H9 (cell line): ENCODE measurements at regions not wholly inside any gene's neighbourhood (a gene's known extent, or its start where the extent isn't known, plus 50 kb on each side); places are given as distances from the start of the nearest gene placed in this dataset.

Source experiments
- DNase-seq: peaks from one replicate; pipeline ENCODE4 v3.0.0-alpha.2; 2017
- H2AFZ ChIP-seq: one replicate; pipeline ENCODE4 v1.6.1; 2013; ENCODE audit warnings: mild to moderate bottlenecking, low read length, control low read depth, moderate library complexity
- H2AK5ac ChIP-seq: 2 replicates; pipeline ENCODE4 v1.6.1; 2013; ENCODE audit warnings: low read length, control low read depth, mixed read lengths; ENCODE audit not compliant: insufficient read length
- H2BK120ac ChIP-seq: one replicate; pipeline ENCODE4 v1.6.1; 2013; ENCODE audit warnings: low read depth, mild to moderate bottlenecking, low read length, control low read depth, inconsistent platforms; ENCODE audit not compliant: poor library complexity, severe bottlenecking
- H2BK12ac ChIP-seq: 2 replicates; pipeline ENCODE4 v1.6.1; 2013; ENCODE audit warnings: low read length, control low read depth, mixed read lengths, low read depth; ENCODE audit not compliant: insufficient read length
- H2BK15ac ChIP-seq: 2 replicates; pipeline ENCODE4 v1.6.1; 2013; ENCODE audit warnings: low read depth, low read length, control low read depth
- H2BK20ac ChIP-seq: one replicate; pipeline ENCODE4 v1.6.1; 2013; ENCODE audit warnings: low read depth, mild to moderate bottlenecking, low read length, control low read depth, inconsistent platforms; ENCODE audit not compliant: poor library complexity, severe bottlenecking
- H2BK5ac ChIP-seq: 2 replicates; pipeline ENCODE4 v1.6.1; 2013; ENCODE audit warnings: low read length, control low read depth, mixed read lengths; ENCODE audit not compliant: insufficient read length
- H3K14ac ChIP-seq: 2 replicates; pipeline ENCODE4 v1.6.1; 2013; ENCODE audit warnings: low read length, control low read depth; ENCODE audit not compliant: insufficient read depth
- H3K18ac ChIP-seq: 2 replicates; pipeline ENCODE4 v1.6.1; 2013; ENCODE audit warnings: low read depth, mild to moderate bottlenecking, mixed read lengths, low read length, control low read depth; ENCODE audit not compliant: insufficient read length
- H3K23ac ChIP-seq: 2 replicates; pipeline ENCODE4 v1.6.1; 2013; ENCODE audit warnings: low read length, control low read depth, mixed read lengths, low read depth; ENCODE audit not compliant: insufficient read length
- H3K23me2 ChIP-seq: 2 replicates; pipeline ENCODE4 v1.6.1; 2013; ENCODE audit warnings: low read depth, mild to moderate bottlenecking, mixed read lengths, low read length, control low read depth; ENCODE audit not compliant: insufficient read length, poor library complexity, severe bottlenecking
- H3K27ac ChIP-seq: 2 replicates; pipeline ENCODE4 v1.5.1; 2013; ENCODE audit warnings: low read length, control low read depth, mixed read lengths, low read depth; ENCODE audit not compliant: insufficient read length
- H3K27me3 ChIP-seq: 2 replicates; pipeline ENCODE4 v1.6.1; 2013; ENCODE audit warnings: low read length, control low read depth, inconsistent platforms; ENCODE audit not compliant: insufficient read depth
- H3K4ac ChIP-seq: 2 replicates; pipeline ENCODE4 v1.6.1; 2013; ENCODE audit warnings: low read depth, mild to moderate bottlenecking, control low read depth, inconsistent platforms, low read length, moderate library complexity
- H3K4me1 ChIP-seq: 2 replicates; pipeline ENCODE4 v1.6.1; 2013; ENCODE audit warnings: low read length, control low read depth, inconsistent platforms; ENCODE audit not compliant: insufficient read depth
- H3K4me2 ChIP-seq: 2 replicates; pipeline ENCODE4 v1.6.1; 2013; ENCODE audit warnings: low read length, control low read depth, mixed read lengths; ENCODE audit not compliant: insufficient read length, insufficient read depth
- H3K56ac ChIP-seq: 2 replicates; pipeline ENCODE4 v1.6.1; 2013; ENCODE audit warnings: low read depth, mild to moderate bottlenecking, mixed read lengths, low read length, control low read depth; ENCODE audit not compliant: insufficient read length
- H3K79me1 ChIP-seq: 2 replicates; pipeline ENCODE4 v1.6.1; 2013; ENCODE audit warnings: low read depth, mild to moderate bottlenecking, moderate library complexity, low read length, control low read depth, inconsistent platforms; ENCODE audit not compliant: insufficient read depth, poor library complexity, severe bottlenecking
- H3K79me2 ChIP-seq: 2 replicates; pipeline ENCODE4 v1.6.1; 2013; ENCODE audit warnings: low read length, control low read depth, inconsistent platforms; ENCODE audit not compliant: insufficient read depth
- H3K9ac ChIP-seq: 2 replicates; pipeline ENCODE4 v1.6.1; 2013; ENCODE audit warnings: low read length, control low read depth, mixed read lengths; ENCODE audit not compliant: insufficient read length; ENCODE audit errors: extremely low read depth
- H3K9me3 ChIP-seq: one replicate; pipeline ENCODE4 v1.6.1; 2013; ENCODE audit warnings: low read depth, low read length, inconsistent platforms; ENCODE audit not compliant: control insufficient read depth
- H3T11ph ChIP-seq: one replicate; pipeline ENCODE4 v1.6.1; 2013; ENCODE audit warnings: mild to moderate bottlenecking, low read length, control low read depth, inconsistent platforms
- H4K20me1 ChIP-seq: one replicate; pipeline ENCODE4 v1.6.1; 2013; ENCODE audit not compliant: control insufficient read depth, insufficient read length, insufficient read depth
- H4K5ac ChIP-seq: 2 replicates; pipeline ENCODE4 v1.6.1; 2013; ENCODE audit warnings: low read depth, mild to moderate bottlenecking, mixed read lengths, low read length, control low read depth; ENCODE audit not compliant: insufficient read length
- H4K8ac ChIP-seq: replicated peaks from 2 replicates; pipeline ENCODE4 v1.6.1; 2013; ENCODE audit warnings: low read length, control low read depth, mixed read lengths, low read depth; ENCODE audit not compliant: insufficient read length
- H4K91ac ChIP-seq: 2 replicates; pipeline ENCODE4 v1.6.1; 2013; ENCODE audit warnings: low read depth, mild to moderate bottlenecking, moderate library complexity, mixed read lengths, low read length, control low read depth; ENCODE audit not compliant: insufficient read length
- H3K27ac Mint-ChIP-seq, 3 experiments: 2 replicates in 2 of 3; 3 replicates in 1 of 3; pipeline ENCODE4 v1.8.0; 2020 to 2021; ENCODE audit warnings: mixed read lengths in 3 of 3, mild to moderate bottlenecking in 1 of 3, moderate library complexity in 1 of 3
- H3K27me3 Mint-ChIP-seq: 2 replicates; pipeline ENCODE4 v1.8.0; 2021; ENCODE audit warnings: low read depth, mild to moderate bottlenecking, moderate library complexity, mixed read lengths
- H3K36me3 Mint-ChIP-seq, 3 experiments: 2 replicates in 2 of 3; 3 replicates in 1 of 3; pipeline ENCODE4 v1.8.0; 2020 to 2021; ENCODE audit warnings: low read depth in 3 of 3, mixed read lengths in 3 of 3; ENCODE audit not compliant: insufficient read depth in 1 of 3
- H3K4me1 Mint-ChIP-seq, 2 experiments: 2 replicates each; pipeline ENCODE4 v1.8.0; 2020; ENCODE audit warnings: mixed read lengths in 2 of 2
- H3K4me3 Mint-ChIP-seq, 2 experiments: 2 replicates in 1 of 2; 3 replicates in 1 of 2; pipeline ENCODE4 v1.8.0; 2020 to 2021; ENCODE audit warnings: mild to moderate bottlenecking in 2 of 2, mixed read lengths in 2 of 2, moderate library complexity in 1 of 2
- H3K9me3 Mint-ChIP-seq, 2 experiments: 2 replicates in 1 of 2; 3 replicates in 1 of 2; pipeline ENCODE4 v1.8.0; 2020; ENCODE audit warnings: mild to moderate bottlenecking in 2 of 2, mixed read lengths in 2 of 2, moderate library complexity in 1 of 2
- WGBS: extraction: QIAGEN DNeasy Blood & Tissue Kit; methylation state at CpG from one replicate; pipeline ENCODE4 v1.1.7; 2013; ENCODE audit warnings: missing lambda C conversion rate, low lambda C conversion rate, mixed read lengths; ENCODE audit not compliant: insufficient read length; ENCODE audit errors: extremely low coverage; 5-methylcytosine and 5-hydroxymethylcytosine counted together
- TF ChIP-seq, protein P1 (sequence below): fragments of 200-600 bp; sonication (generic); conservative IDR thresholded peaks from 3 replicates; pipeline ENCODE4 v1.8.0; 2021; ENCODE audit warnings: antibody characterized with exemption, mild to moderate bottlenecking

DNA sequence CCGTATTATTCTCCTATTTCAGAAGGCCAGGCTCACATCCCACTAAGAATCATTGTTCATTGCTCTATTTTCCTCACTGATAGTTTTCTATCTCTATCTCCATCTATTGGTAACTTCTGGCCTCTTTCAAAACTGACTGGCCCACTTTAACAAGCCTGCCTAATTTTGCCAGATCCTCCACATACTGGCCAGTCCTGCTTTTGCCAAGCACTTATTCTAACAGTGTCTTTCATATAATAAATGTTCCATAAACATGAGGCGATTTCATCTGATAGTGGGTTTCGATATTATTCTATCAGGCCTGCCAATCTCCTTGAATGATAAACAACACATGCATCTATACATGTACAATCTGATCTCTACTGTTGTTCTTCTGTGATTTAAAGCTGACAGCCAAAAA lies 125.9 kb upstream of the KCNH7 start:
- no peaks in the 10 kb centered on the region for H3K27me3 ChIP-seq
- H2BK120ac ChIP-seq: no peak overlapping the region
- H2BK5ac ChIP-seq: no peak overlapping the region
- no peak overlapping the region for H3K56ac ChIP-seq
- Mint-ChIP-seq H3K36me3 (no peaks in the 10 kb centered on the region), H3K4me1 (no peaks in the 10 kb centered on the region), H3K9me3 (peaks cover 0 to 4% of the 10 kb centered on the region in 2 experiments; a peak in 3 of 5 replicates), H3K4me3 (no peak overlapping the region), H3K27me3 (no peaks in the 10 kb centered on the region), H3K27ac (no peak overlapping the region)
- no peak overlapping the region for H3K14ac ChIP-seq
- WGBS: no CpG with 5 or more reads among the region's 3 CpGs
- H3K4me1 ChIP-seq: no peaks in the 10 kb centered on the region
- no peak overlapping the region for H3T11ph ChIP-seq
- H4K91ac ChIP-seq: no peak overlapping the region
- TF ChIP-seq, protein P1, sequence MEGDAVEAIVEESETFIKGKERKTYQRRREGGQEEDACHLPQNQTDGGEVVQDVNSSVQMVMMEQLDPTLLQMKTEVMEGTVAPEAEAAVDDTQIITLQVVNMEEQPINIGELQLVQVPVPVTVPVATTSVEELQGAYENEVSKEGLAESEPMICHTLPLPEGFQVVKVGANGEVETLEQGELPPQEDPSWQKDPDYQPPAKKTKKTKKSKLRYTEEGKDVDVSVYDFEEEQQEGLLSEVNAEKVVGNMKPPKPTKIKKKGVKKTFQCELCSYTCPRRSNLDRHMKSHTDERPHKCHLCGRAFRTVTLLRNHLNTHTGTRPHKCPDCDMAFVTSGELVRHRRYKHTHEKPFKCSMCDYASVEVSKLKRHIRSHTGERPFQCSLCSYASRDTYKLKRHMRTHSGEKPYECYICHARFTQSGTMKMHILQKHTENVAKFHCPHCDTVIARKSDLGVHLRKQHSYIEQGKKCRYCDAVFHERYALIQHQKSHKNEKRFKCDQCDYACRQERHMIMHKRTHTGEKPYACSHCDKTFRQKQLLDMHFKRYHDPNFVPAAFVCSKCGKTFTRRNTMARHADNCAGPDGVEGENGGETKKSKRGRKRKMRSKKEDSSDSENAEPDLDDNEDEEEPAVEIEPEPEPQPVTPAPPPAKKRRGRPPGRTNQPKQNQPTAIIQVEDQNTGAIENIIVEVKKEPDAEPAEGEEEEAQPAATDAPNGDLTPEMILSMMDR: no peak
- no peaks in the 10 kb centered on the region for H3K79me2 ChIP-seq
- no peak overlapping the region for H3K27ac ChIP-seq
- H2AFZ ChIP-seq: no peak overlapping the region
- H3K9me3 ChIP-seq: no peaks in the 10 kb centered on the region
- H4K20me1 ChIP-seq: no peaks in the 10 kb centered on the region
- H3K18ac ChIP-seq: no peak overlapping the region
- no peak overlapping the region for H4K8ac ChIP-seq
- H3K79me1 ChIP-seq: no peaks in the 10 kb centered on the region
- DNase-seq: no peak
- H4K5ac ChIP-seq: no peak overlapping the region
- H3K23me2 ChIP-seq: no peaks in the 10 kb centered on the region
- H2BK12ac ChIP-seq: no peak overlapping the region
- no peak overlapping the region for H3K4me2 ChIP-seq
- no peak overlapping the region for H2AK5ac ChIP-seq
- H3K4ac ChIP-seq: no peak overlapping the region
- no peak overlapping the region for H3K23ac ChIP-seq
- no peak overlapping the region for H3K9ac ChIP-seq
- H2BK15ac ChIP-seq: no peak overlapping the region
- no peak overlapping the region for H2BK20ac ChIP-seq
